Ammon's horn (tissue), 1 donor: ENCODE measurements at regions not wholly inside any gene's neighbourhood (a gene's known extent, or its start where the extent isn't known, plus 50 kb on each side); places are given as distances from the start of the nearest gene placed in this dataset.

ENCODE experiments used
- DNase-seq: peaks from one replicate; pipeline ENCODE4 v3.0.0-alpha.2; 2016; ENCODE audit warnings: low spot score

DNA sequence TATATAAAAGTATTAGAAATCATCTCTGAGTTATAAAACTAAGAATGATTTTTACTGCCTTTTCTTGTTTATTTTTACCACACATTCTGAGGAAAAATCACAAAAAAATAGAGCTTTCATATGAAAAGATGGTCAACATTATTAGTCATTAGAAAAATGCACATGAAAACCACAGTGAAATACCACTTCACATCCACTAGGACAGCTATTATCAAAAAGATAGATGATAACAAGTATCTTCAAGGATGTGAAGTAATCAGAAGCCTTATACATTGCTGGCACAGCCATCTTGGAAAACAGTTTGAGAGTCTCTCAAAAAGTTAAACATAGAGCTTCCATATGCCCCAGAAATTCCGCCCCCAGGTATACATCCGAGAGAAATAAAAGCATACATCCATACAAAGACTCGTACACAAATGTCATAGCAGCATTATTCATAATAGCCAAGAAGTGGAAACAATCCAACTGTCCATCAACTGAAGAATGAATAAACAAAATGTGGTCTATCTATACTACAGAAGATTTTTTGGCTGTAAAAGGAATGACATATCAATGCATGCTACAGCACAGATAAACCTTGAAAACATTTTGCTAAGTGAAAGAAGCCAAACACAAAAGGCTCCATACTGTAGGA lies 523.9 kb downstream of the FUT8 start:
- DNase-seq = no peak

DNA sequence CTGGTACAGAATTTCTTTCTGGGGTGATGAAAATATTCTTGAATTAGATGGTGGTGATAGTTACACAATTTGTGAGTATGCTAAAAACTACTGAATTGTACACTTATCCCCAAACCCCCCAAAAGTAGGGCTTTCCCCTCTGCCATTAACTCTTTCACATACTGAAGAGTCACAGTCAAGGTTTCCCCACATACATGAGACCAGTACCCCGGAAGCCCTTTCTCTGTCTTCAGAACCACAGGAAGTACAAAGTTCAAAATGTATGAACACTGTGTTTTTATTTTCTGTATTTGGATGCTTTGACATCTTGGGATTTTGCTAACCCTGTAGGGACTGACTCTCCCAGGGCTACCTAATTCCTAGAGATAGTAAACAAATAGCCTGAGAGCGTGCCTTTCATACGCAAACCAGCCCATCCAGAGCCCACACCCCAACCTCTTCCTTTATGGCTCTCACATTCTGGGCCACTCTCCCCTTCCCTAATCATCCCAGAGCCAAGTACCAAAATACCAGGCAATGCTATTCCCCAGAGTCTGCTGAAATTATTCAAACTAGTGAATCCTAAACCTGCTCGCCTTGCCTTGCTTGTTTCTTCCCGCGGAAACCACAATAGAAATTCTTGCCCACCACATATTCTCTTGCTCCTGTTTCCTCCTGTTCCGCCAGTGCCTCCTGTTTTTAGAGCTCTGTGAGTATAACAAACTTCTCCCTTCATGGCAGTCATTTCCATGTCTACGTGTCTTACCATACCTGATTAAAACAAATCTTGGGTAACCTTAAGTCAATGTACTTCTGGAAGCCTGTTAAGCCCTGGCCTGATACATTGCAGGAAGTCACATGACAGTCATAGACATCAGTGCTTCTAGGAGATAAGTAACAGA lies 524.8 kb downstream of the FUT8 start:
- no peak for DNase-seq

DNA sequence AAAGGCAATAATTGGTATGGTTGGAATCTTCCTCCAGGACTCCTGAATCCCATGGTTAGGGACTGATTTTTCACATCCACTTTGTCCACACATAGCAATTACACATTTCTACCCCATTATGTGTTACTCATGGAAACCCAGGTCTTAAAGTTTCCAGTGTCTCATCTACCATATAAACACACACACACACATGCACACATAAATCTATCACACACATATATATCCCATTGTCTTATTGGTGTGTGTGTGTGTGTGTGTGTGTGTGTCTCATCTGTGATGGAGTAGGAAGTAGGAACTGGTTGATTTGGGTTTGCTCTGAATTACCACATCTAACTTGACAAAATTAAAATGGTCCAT lies 525.4 kb downstream of the FUT8 start:
- DNase-seq = no peak

DNA sequence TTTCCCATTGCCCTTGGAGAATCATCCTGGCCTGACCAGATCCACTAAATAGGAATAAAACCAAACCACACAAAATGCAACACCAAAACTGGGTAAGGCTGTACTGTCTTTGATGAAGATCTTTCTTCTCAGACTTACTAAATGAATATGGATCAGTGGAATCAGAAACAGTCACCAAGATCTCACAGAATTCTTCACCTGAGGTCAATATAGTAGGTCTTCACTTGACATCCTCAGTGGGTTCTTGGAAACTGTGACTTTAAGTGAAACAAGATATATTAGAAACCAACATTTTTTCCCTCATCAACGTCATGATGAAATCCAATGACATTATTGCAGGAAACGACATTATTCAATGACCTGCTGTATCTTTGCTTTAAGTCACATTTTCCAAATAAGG lies 526.2 kb downstream of the FUT8 start:
- DNase-seq = no peak

DNA sequence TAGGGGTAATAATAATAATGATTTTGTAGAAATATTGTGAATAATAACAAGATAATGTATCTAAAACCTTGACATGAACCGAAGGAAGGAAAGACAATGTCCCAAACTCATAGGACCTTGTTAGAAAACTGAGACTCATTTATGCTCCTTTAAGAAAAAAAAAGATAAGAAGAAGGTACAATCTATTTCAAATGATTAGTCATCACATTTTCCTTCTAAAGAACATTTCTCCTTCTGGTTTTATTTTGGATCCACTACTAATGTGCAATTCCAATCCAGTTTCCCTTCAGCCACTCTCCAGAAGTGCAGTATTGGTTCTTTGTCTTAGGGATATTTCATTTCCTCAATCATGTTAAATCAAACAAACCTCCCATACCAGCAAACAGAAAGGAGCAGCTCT lies 526.7 kb downstream of the FUT8 start:
- DNase-seq = no peak

DNA sequence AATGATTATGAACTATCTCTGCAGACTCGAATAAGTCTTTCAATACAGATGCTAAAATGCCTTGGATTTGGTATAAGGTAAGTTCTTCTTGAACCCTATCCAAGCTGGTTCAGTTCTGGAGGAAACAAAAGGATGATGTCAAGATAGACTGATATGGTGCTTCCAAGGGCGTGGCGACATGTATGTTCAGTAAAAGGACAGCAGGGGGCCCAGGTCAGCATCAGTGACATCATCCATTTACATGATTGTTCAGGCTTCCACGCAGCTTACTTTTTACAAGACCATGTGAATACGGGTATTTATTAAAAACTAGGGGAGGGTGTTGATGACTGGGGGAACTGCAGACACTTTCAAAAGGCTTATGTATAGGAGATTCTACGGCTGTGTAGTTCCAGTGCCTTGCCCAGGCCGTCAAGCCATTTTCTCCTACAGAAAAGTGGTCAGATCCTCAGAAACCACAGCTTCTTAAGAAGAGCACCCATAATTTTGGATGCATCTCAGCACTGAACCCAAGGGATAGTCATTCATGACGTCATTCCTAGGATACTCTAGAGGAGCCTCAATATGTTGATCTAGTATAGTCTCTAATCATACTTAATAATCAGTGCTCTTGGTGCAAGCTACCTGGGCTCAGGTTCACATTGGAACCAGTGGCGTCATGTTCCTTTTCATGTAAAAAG lies 527.7 kb downstream of the FUT8 start:
- no peak for DNase-seq

DNA sequence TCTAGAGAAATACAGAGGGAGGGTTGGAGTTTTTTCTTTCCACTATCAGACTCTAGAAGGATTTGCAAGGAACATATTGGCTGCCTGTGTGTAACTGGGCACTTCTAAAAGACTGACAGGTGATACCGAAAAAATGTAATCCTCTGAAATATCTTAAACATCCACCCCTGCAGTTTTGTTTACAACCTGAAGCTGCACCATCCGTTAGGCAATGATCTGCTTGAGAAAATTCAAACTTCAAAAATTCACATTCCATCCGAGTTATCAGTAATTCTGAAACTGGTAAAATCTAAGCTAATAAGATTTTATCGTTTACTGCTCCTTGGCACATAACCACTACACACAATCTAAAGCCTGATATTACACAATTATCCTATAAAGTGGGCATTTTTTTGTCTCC lies 528.6 kb downstream of the FUT8 start:
- no peak for DNase-seq

DNA sequence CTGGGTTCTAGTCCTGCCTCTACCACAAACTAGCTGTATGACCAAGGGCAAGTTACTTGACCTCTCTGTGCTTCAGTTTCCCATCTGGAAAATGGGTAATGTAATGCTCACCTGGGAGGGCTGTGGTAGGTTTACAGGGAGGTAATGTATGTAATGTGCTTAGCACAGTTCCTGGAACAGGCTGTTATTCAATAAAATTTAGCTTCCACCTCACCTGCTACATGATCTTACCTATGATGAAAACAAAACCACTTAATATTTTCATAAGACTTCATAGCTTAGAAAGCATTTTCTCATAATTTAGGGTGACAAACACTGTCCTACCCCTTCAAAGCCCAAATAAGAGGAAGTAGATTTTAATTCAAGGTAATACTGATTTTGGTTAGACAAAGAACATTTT lies 530.6 kb downstream of the FUT8 start:
- no peak for DNase-seq

DNA sequence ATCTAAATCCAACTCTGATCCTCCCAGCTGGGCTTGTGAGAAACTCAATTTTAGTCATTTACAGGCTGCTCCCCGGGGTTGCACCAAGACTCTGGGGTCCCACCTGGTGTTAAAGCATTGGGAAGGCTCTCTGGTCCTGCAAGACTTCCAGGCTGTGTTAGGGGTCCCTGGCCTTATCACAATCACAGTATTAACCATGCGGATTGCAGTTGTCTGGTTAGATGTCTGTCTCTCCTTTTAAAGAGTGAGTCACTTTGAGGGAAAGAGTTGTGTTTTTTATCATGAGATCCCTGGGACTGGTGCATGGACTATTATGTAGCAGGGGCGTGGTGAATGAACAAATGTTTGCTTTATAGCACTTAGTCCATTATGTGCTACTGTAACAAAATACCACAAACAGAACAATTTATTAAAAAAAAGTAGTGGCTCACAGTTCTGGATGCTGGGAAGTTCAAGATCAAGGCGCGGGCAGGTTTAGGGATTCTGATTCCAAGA lies 531.4 kb downstream of the FUT8 start:
- no peak for DNase-seq

DNA sequence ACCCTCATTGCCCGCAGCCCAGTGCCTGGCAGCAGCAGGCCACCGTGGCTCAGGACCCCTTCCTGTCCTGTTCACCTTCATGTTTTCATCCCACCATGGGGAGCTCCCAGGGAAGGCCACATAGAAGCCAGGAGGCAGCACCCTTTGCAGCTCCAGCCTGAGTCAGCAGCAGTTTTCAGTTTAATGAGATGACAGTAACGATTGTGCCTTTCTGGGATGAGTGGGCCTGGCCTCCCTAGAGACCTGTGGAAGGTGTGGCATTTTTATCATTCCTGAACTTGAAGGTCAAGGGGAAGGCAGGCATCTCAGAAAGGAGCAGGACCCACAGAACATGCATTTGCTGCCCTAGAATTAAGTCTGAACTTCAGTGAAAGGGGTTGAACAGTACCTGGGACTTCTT lies 532.8 kb downstream of the FUT8 start:
- no peak for DNase-seq

DNA sequence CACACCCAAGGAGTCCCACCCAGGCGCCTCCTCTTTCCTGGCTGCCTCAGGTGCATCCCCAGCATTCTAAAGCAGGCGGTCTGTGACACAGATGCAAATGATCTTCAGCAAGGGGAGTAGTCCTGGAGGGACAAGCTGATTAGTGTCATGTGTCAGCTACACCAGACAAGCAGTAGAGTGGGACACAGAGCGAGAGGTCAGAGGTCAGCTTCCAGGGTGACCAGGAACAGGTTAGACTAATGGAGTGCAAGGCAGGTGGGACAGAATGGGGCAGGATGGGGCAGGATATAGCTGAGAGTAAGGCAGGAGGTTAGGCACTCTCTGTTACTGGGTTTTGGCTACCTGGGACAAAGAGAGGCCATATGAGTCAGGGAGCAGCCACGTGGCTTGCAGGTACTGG lies 534.0 kb downstream of the FUT8 start:
- no peak for DNase-seq

DNA sequence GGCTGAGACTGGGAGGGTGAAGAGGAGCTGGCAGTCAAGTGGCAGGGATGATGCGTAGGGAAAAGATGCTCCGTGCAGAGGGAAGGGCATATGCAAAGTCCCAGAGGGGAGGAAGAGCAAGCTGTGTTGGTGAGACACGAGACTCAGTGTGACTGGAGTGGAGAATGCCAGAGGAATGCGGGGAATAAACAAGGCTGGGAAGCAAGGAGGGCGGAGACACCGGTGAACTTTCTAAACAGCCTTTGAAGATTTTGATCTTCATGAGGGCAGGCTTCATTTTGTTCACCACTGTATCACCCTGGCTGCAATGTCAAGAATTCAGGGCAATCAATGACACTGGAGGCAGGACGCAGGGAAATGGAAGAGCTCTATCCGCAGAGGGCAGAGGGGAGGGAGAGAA lies 535.8 kb downstream of the FUT8 start:
- no peak for DNase-seq

DNA sequence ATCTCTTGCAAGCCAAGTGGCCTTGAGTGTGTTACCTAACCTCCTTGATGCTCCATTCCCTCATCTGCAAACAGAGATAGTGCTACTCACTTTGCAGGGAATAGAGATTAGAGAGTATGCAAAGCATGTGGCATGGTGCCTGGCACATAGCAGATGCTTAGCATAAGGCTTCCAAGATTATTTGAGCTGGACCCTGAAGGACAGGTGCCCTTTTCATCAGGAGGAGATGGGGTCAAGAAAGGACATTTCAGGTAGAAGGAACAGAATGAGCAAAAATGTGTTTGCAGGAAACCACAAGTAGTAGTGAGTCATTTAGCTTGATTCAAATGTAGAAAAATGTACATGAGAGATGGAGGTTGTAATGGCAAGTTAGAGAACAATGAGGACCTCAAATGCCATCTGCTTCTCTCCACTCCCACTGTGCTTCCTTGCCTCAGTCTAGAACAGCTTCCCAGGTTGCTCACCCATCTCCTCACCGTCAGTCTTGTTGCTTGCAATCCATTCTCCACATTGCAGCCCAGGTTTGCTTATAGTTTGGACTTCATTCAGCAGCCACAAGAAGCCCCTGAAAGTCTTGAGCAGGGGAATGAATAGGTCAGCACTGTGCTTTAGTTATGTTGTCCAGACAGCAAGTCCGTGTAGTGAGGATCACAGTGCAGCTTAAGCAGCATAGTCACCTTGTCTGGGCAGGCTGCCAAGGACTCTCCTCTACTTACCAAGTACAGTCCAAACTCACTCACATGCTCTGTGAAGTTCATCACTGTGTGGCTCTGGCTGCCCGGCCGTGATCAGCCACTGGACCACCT lies 536.3 kb upstream of the CCDC196 start:
- DNase-seq = no peak

DNA sequence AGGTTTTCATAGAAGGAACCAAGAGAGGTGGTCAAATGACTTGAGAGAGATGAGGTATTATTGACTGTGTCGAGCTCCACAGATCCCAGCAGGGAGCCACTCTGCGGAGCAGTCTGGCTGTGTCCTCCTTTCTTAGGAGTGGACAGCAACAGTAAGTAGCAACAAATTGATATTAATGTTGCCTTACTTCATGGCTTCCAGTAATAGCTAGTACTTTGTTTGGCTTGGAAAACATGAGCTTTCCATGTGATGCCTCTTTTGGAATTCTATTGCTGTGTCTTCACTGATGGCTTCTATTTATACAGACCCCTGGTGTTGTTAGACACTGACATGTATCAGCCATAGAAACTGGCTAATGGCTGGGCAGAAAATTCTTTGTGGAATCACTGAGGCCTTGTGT lies 531.2 kb upstream of the CCDC196 start:
- DNase-seq = no peak

DNA sequence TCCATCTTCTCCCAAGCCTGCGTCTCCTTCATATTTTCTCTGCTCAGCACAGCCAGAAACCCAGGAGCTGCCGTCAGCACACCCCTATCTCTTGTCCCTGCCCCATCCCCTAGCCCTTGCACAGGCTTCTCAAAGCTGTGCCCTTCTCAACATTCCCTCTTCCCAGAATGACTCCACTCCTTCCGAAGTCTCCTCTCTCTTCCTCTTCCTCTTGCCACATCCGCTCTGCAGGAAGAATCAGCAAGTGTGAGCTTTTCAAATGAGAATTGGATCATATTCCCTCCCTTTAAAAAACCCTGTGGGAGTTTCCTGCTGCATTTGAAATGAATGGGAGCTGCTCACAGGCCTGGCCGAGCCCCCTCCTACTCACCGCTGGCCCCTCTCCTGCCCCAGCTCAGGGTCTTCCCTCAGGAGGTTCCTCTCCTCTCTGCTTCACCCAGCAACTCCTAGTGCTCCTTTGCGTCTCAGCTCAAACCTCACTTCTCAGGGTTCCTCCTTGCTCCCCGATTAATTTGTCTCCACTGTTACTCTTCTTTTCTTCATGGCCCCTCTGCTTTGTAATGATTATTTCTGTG lies 528.5 kb upstream of the CCDC196 start:
- no peak for DNase-seq

DNA sequence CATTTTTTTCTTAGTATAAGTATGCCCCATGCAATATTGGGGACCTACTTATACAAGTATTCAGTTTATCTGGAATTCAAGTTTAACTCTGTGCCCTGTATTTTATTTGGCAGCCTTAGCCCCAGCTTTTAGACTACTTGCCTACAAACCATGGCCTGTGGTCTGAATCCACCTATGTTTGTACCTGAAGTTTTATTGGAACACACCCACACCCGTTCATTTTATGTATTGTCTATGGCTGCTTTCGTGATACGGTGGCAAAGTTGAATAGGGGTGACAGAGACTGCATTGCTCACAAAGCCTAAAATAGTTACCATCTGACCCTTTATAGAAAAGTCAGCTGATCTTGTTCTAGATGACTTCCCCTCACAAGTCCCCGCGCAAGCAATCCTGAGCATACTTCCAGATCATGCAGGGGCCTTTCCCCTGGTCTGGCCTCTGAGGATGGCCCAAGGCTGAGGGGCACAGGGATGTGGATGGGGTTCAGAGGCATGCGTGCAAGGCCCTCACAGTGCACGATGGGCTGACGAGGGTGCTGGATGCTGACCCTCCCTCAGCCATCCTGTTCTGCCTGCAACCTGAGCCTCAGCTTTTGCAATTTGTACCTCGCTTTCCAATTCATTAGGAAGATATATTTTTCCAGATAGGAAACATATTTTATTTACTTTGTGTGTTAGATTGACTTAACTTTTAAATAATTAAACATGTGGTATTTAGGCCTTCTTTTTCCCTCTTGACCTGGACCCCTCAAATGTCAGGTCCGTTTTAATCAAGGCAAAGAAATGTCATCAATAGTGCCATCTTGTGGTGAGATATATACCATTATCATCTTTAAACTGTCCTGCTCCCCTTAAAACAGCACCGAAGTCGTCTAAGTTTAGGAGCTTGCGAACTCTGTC lies 527.3 kb upstream of the CCDC196 start:
- DNase-seq = peak; percentile 58

DNA sequence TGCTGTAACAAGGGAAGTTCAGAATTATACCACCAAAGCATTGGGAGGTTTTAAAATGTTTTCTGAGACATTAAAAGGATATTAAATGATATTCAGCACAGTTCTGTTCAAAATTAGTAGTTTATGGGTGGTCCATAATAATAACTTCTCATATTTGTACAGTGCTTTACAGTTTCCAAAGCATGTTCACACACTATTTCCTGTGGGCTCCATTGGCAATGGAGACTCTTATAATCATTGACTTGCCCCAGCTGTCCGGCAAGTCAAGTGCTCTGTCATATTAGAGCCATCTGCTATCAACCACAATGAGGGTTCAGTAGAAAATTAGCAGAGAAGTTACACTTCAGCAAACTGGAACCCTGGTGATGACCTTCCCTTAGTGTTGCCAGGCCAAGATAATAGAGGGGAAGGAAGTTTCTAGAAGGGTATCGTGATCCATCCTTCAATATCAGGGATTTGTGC lies 526.6 kb upstream of the CCDC196 start:
- DNase-seq = no peak

DNA sequence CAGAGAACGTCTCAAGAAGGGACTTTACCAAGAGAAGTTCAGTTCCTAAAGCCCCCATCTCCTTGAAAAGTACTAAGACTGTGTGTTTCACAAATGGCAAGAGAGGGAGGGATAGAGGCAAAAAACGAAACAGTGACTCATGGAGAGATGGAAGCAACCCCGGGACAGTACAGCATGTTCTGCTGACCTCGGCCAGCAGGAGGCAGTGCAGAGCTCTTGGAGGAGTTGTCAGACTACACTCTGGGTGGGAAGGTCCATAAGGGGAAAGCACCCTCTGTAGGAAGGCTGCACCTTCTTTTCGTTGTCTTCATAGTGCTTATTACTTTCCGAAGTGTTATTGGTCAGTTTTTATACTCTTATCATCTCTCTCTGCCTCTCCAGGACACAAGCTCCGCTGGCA lies 525.2 kb upstream of the CCDC196 start:
- DNase-seq = peak; percentile 38

DNA sequence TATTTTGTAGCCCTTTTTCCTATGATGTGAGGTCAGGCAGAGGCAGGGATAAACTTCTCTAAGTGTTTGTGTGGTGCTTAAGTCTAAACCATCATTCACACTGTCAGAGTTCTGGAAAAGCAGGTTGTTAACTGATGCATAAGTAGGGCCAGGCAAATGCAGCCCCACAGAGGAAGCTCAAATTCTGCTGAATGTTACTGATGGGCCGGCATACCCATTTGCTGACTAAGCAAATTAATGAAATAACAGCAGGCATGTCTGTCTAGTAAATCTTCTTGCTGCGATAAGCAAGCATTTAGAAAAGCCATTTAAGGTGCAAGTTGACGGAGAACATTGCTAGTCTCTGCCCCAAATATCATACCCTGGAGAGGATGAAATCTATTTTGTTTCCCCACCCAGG lies 523.2 kb upstream of the CCDC196 start:
- DNase-seq = no peak

DNA sequence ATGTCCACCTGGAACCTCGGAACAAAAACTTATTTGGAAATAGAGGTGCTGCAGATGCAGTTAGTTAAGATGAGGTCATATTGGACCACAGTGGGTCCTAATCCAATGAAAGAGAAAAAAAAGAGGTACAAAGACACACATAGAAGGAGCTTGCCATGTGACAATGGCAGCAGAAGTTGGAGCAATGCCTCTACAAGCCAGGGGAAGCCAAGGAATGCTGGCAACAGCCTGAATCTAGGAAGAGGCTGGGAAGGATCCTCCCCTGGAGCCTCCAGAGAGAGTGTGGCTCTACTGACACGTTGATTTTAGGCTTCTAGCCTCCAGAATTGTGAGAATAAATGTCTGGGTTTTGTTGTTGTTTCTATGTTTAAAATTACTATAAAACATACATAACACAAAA lies 521.8 kb upstream of the CCDC196 start:
- DNase-seq = no peak

DNA sequence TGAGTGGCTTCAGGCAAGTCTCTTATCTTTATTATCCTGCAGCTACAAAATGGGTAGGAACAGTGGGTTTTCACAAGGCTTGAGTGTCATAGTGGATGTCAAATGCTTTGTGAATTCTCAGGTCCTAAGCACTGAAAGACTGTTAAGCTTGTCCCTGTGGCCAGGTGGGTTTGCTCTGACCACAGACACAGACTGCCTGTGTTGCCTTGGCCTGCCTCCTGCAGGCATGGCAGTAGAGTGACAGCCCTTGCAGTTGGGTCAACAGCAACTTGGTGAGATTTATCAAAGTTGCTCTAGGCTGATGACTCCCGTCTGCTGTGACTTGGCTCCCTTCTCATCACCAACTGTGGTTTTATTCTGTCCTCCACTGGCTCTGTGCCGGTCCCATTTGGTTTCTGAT lies 520.0 kb upstream of the CCDC196 start:
- no peak for DNase-seq
